Kidney glomerular epithelial cell (primary cell): ENCODE measurements at regions not wholly inside any gene's neighbourhood (a gene's known extent, or its start where the extent isn't known, plus 50 kb on each side); places are given as distances from the start of the nearest gene placed in this dataset.
"Not testable (repeated sequence)": the region's sequence is repeated elsewhere in the genome, so short reads cannot be mapped to it uniquely, and the experiment has no call there.

Experiments used
- DNase-seq: peaks from one replicate; lab custom pipeline; 2025; lab: John Stamatoyannopoulos, UW

DNA sequence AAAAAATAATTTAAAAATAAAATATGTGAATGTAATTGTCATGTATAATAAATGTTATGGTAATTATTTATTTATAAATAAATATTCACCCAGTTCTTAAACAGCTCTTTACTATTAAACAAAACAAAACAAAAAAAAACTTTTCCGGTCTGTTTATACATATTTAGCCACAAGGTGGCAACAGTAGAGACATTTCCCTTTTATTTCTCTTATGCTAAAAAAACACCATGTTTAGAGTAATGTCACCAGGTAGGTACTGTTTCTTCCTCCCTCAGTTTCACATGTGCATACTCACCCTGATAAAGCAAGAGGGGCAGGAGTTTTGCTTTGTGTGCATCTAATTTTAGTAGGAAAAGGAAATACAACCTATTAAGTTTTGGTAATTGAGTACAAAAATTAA is 610.4 kb upstream of the IMPG1 start:
- no peak for DNase-seq

DNA sequence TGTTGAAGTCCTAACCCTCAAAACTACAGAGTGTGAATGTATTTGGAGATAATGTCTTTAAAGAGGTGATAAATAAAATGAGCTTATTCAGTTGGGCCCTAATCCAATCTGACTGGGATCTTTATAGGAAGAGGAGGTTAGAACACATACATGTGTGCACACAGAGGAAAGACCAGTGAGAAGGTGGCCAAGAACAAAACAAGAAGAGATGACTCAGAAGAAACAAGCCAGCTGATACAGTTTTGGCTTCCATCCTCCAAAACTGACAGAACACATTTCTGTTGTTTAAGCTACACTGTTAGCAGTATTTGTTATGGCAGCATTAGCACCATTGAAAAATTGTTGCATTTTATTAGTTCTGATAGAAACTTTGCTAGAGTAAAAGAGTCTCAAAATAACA is 609.3 kb upstream of the IMPG1 start:
- no peak for DNase-seq

DNA sequence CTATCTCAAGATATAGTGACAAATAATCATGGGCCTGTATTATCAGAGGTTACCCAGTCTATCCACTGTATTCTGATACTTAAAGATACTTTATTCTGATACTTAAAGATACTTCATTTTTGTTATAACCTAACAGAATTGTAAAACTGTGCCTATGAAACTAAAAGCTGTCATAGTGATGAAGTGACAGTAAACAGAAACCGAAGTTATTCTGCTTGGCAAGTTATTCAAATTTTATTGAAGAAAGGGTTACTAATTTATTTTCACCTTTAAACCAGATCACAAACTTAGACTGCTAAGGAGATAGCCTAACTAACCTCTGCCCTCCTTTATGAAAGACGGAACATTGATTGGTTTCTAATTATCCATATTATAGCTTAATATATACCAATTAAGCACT is 604.6 kb upstream of the IMPG1 start:
- no peak for DNase-seq

DNA sequence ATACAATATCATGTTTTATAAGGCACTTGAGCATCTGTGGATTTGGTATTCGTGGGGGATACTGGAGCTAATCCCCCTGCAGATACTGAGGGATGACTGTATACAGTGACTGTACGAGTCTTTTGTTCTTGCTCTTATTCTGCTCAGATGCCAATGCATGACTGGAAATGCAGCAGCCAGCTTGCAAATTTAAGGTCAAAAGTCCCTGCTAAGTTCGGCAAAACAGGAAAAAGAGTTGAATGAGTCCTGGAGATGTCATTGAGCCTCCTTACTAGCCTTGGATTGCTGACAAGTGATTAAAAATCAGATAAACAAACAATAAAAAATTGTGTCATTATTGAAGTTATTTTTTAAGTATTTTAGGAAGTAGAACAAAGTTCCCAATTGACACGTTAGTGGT is 599.3 kb upstream of the IMPG1 start:
- DNase-seq = no peak

DNA sequence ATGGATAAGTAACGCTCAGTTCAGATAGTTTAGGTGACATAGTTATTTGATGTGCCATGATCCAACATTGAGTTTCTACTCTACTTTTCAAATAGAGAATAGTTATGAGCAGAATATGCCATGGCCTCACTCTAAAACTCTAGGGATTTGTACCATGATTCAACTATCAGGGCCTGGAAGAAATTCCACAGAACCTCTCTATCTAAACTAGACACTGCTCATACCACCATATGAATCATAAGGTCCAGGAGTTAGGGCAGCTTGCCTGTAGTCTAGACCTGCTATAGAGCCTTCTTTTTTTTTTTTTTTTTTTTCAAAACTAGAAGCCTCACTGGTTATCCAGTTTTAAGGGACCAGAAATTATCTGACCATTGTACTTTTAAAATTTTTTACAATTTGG is 571.8 kb upstream of the IMPG1 start:
- no peak for DNase-seq

DNA sequence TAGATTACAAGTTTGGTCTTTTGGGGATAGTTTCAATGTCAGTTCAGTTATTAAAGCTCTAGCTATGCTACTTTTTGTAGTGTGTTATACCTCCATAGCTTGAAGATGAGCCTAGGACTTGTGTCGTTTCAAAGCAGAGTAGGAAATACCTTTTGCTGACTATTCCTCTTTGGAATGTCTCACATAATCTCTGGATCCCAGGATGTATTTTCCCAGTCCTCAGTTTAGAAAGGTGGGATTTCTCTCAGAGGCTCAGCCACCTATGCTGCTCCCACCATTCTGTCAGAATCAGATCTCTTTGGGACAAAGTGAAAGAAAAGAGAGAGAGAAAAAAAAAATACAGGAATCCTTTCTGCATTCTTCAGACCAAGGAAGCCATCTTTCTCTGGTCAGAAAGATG is 567.5 kb upstream of the IMPG1 start:
- DNase-seq = no peak

DNA sequence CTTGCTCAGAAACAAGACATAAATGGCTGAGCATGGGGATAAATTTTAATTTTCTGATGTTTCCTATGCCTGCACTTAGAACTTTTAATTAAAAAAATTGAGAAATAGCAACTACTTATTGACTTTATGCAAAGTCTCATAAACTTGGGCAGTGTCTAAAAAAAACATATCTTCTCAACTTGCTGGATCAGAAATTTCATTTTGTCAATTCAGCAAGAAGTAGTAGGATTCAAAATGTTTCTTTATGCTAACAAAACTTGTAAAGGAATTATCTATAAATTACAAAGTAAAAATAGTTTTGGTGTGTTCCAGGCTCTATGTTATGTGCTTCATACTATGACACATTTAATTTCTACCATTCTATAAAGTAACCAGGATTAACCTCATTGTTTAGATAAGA is 562.2 kb upstream of the IMPG1 start:
- no peak for DNase-seq

DNA sequence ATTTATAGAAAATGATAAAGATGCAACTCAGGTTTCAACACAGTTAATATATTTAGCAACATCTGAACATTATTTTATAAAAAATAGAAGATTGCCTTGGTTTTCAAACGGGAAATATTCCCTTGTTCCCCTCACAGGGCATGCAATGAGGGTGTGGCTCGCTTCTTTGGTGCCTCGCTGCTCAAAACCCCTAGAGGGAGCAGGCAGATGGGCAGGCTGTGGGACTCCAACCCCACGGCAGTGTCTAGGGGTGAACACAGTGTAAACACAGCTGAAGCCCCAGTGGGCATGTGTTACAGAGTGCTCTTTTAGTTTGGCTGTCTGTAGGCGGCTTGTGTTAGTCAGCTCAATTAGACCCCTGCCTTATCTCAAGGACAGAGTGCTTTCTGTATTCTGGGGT is 560.8 kb upstream of the IMPG1 start:
- DNase-seq = no peak

DNA sequence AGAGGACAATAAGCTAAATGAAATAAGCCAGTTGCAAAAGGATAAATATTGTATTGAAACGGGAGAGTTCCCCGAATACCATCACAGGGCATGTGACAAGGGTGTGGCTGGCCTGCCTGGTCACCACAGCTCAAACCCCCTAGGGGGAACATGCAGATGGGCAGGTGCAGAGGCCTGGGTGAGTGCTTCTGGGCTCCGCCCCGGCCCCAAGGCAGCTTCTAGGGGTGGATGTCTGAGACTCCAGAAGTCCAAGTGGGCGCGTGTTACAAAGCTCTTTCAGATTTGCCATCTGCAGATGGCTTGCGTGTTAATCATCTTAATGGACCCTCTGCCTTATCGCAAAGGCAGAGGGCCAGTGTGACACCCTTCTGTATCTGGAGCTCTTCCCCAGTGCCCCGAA is 559.2 kb upstream of the IMPG1 start:
- no peak for DNase-seq

DNA sequence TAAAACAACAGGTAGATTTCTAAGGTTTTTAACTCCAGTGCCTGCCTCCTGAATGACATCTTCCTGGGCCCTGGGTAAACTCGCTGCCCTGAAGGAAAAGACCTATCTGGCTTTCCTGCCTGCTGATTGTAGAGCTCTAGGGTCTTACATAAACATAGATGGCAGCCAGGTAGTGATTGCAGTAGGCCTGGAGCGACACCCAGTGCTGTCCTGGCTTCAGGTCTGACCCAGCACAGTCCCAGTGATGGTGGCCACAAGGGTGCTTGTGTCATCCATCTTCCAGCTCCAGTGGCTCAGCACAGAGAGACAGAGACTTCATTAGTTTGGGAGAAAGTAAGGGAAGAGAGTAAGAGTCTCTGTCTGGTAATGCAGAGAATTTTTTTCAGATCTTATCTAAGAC is 542.9 kb upstream of the IMPG1 start:
- no peak for DNase-seq

DNA sequence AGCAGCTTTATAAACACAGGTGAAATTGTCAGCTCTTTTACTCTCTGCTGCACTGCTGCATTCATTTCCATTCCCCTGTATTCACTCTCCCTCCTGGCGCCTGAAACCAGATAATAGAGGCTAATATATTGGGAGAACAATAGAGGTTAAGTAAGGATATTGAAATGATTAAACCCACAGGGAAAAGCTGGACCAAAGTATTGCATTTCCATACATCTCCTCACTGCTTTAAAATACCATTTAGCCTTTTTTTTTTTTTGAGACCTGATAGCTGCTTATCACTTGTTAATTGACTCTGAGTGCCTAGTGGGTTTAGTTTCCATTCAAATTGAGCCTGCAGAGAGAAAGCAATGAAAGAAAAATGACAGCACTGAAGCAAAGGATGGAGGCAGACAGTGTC is 540.5 kb upstream of the IMPG1 start:
- no peak for DNase-seq

DNA sequence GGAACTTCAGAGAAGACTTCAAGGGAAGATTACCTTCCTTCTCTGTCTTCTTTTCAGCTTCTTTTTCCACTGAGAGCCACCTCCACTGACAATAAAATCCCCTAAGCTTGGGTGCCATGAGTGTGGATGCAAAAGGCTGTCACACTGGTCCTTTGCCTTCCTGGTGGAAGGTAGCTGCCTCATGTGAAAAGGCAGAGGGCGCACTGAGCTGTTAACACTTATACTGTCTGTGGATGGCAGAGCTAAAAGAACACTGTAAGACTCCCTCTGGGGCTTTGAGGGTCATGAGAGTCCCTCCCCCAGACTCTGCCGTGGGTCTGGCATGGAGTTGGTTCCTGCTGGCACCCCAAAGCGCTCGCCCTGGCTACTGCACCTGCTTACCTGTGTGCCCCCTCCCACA is 536.7 kb upstream of the IMPG1 start:
- DNase-seq = no peak

DNA sequence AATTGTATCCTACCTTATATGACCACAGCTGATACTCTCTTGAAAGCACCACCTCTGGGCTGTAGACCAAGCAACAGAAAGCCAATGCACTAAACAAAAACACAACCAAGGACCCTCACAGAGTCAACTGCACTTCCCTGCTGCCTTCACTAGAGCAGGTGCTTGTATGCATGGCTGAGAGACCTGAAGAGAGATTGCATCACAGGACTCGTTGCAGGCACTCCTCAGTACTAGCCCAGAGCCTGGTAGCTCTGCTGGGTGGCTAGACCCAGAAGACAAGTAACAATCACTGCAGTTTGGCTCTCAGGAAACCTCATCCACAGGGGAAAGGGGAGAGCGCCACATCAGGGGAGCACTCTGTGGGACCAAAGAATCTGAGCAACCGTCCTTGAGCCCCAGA is 521.6 kb upstream of the IMPG1 start:
- no peak for DNase-seq

DNA sequence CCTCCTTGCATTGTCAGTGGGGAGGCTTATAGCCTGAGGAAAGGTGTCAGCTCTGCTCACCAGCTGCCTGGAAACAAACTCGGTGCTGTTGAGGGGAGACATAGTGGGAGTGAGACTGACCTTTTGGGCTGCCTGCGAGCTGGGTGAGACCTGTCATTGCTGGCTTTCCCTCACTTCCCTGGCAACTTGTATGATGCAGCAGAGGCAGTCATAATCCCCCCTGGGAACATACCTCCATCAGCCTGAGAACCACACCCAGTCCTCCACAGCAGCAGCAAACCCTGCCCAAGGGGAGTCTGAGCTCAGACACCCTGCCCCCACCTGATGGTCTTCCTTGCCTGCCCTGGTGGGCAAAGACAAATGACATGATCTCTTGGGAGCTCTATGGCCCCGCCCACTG is 521.2 kb upstream of the IMPG1 start:
- no peak for DNase-seq

DNA sequence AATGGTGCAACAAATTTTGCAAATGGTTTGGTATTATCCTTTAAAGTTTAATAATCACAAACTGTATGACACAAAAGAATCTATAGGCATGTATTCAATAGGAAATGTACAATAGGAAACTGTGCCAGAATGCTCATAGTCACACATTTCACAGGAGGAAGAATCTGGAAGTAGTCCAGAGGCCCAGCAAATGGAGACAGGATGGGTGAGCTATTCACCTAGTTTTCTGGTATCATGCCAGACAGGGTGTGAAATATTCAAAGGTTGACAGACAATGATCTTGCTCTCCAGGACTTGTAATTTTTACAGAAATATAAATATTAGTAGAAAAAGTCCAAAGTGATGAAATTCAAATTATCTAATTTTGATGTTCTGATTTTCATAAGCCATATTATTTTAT is 520.1 kb upstream of the IMPG1 start:
- DNase-seq = no peak

DNA sequence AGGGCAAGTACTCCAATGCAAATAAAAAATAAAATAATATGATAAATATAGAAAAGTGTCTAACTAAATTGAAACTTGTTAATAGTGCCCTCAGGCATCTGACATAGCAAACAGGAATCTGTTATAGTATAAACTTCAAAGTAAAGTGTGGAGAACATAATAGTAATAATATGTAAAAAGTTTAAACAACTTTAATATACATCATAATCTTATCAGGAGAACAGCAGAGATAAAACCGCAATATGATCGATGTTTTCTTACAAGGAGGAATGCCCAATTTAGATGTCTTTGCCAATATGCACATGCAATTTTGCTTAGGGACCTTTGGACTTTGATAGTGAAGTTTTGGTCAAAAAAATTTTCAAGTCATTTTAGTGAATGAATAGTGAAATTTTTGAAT is 514.8 kb upstream of the IMPG1 start:
- no peak for DNase-seq

DNA sequence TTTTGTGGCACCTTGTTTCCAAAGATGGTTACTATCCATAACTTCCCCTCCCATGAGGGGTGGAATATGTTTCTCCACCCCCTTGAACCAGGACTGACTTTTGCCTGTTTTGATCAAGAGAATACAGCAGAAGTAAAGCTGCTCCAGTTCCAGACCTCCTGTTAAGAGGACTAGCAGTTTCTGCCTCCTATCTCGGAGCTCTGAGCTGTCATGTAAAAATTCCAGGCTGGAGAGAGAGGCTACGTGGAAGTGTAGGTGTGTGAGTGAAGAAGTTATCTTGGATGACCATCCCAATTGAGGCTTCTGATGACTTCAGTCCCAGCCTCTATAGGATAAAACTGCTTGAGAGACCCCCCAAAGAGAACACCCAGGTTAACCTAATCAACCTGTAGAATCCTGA is 511.7 kb upstream of the IMPG1 start:
- no peak for DNase-seq

DNA sequence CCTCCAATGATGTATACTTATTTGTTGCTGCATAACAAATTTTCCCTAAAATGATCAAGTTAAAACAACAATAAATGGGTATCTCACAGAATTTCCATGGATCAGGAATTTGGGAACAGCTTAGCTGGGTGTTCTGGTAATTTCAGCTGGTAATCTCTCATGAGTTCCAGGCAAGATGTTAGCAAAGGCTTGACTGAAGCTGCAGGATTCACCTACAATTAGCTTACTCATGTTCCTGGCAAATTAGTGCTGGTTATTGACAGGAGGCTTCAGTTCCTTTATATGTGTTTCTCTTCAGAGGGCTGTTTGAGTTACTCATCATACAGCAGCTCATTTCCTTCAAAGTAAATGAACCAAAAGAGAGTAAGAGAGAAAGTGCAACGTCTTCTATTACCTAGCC is 506.3 kb upstream of the IMPG1 start:
- no peak for DNase-seq

DNA sequence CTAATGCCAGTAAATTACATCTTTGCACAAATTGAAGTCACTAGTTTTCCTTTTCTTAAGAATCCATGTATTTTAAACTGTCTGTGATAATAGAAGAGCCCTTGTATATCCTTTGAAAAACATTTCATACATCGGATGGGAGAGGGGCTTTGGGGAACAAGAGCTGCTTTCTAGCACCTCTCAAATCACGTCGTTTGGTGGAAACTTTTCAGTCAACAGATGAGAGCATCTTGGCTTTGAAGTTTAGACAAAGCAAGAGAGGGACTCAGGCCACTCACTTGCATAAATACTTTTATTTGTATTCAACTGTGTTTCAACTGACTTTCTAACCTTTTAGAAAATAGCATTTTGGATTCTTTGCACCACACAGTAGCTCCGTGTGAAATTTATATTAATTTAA is 502.3 kb upstream of the IMPG1 start:
- no peak for DNase-seq

DNA sequence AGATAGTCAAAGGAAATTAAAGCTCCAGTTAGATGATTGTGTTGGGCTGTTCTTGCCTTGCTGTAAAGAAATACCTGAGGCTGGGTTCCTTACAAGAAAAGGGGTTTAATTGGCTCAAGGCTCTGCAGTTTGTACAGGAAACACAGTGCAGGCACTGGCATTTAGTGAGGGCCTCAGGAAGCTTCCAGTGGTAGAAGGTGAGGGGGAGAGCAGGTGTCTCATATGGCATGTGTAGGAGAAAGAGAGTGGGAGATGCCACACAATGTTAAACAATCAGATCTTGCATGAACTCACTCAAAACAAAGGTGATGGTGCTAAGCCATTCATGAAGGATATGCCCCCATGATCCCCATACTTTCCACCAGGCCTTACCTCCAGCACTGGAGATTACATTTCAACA is 493.5 kb upstream of the IMPG1 start:
- DNase-seq = no peak

DNA sequence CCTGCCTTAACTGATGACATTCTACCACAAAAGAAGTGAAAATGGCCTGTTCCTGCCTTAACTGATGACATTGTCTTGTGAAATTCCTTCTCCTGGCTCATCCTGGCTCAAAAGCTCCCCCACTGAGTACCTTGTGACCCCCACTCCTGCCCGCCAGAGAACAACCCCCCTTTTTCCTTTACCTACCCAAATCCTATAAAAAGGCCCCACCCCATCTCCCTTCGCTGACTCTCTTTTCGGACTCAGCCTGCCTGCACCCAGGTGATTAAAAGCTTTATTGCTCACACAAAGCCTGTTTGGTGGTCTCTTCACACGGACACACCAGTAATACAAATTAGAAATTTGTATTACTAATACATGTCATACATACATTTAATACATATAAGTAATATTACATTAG is 489.9 kb upstream of the IMPG1 start:
- DNase-seq = not testable (repeated sequence)

DNA sequence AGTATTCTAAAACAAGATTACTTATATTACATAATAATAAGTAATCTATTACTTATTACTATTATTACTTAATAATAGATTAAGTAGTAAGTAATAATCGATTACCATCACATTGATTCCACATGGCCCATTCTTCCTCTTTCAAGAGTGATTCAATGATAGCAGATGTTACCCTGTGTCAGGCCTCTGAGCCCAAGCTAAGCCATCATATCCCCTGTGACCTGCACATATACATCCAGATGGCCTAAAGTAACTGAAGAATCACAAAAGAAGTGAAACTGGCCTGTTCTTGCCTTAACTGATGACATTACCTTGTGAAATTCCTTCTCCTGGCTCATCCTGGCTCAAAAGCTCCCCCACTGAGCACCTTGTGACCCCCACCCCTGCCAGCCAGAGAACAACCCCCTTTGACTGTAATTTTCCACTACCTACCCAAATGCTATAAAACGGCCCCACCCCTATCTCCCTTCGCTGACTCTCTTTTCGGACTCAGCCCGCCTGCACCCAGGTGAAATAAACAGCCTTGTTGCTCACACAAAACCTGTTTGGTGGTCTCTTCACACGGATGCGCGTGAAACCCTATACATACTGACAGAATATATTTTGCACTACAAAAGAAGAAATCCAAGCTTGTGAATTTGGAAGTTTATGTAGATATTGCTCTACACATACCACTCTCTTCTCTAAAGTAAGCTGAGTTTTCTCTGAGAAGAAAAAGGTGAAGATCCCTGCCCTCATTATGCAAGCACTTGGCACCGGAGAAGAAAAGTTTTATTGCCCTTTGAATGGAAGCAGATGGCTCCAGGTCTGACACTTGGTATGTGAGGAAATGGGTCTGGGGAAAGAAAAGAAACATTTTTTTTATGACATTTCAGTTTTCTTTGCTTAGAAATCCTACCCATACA is 488.6 kb upstream of the IMPG1 start:
- not testable (repeated sequence) for DNase-seq

DNA sequence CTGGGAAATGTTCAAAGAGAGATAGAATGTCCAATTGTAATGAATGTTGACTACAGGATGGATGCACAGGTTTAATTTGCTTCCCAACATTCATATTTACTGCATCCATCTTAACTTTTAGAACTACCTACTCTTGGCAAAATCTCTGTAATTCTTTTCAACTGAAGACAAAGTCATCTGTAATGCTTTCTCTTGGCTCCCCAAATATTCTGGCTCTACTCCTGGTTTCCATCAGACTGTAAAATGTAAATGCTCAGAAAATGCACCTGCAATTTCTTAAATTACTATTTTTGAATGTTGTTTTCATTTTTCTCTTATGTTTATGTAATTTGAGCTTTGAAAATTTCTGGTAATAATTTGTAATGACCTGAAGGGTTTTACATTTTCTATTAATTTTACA is 480.8 kb upstream of the IMPG1 start:
- DNase-seq = no peak

DNA sequence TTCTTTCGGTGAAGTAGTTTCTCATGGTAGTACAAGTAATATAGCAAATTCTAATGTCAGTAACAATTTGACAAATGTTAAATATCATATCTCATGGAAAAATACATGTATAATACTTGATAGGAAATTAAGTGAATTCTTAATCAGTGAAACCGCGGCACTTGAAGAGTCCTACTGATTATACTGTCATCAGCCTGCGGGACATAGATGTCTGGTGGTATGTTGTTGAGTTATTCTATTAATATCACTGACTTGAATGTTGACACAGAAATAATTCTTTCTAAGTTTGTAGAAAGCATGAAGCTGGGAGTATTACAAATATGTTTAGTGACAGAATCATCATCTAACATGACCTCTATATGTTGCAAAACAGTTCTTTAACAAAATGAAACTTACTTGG is 479.8 kb upstream of the IMPG1 start:
- no peak for DNase-seq
